ENCODE measurements at regions not wholly inside any gene's neighbourhood (a gene's known extent, or its start where the extent isn't known, plus 50 kb on each side); places are given as distances from the start of the nearest gene placed in this dataset.
"Not testable (repeated sequence)": the region's sequence is repeated elsewhere in the genome, so short reads cannot be mapped to it uniquely, and the experiment has no call there.

- no peaks in the 10 kb centered on the region for H3K36me3 ChIP-seq
- no peaks in the 10 kb centered on the region for H3K27me3 ChIP-seq
- H3K4me3 ChIP-seq: no peak overlapping the region
- no peaks in the 10 kb centered on the region for H3K9me3 ChIP-seq
- DNase-seq: no peak
- TF ChIP-seq POLR2A (IDR thresholded peaks at IDR 0.05): no peak
- no peak for TF ChIP-seq CTCF (IDR thresholded peaks at IDR 0.05)
- no peaks in the 10 kb centered on the region for H3K4me1 ChIP-seq
- H3K27ac ChIP-seq: no peak overlapping the region
Observed at GRCh38 chr1:68868606-68869005, 371.7 kb upstream of the DEPDC1 start.

GRCh38 chr1:68873144-68873543, 376.3 kb upstream of the DEPDC1 start:
- TF ChIP-seq CTCF (IDR thresholded peaks at IDR 0.05): no peak
- TF ChIP-seq POLR2A (IDR thresholded peaks at IDR 0.05): no peak
- DNase-seq: no peak
- no peak overlapping the region for H3K4me3 ChIP-seq
- no peak overlapping the region for H3K27ac ChIP-seq
- no peaks in the 10 kb centered on the region for H3K9me3 ChIP-seq
- no peaks in the 10 kb centered on the region for H3K4me1 ChIP-seq
- no peaks in the 10 kb centered on the region for H3K27me3 ChIP-seq
- H3K36me3 ChIP-seq: no peaks in the 10 kb centered on the region

GRCh38 chr1:68881330-68882194, 384.7 kb upstream of the DEPDC1 start:
- not testable (repeated sequence) for DNase-seq

GRCh38 chr1:68889471-68889870, 392.6 kb upstream of the DEPDC1 start:
- H3K27me3 ChIP-seq: no peaks in the 10 kb centered on the region
- no peaks in the 10 kb centered on the region for H3K9me3 ChIP-seq
- no peak overlapping the region for H3K27ac ChIP-seq
- TF ChIP-seq POLR2A (IDR thresholded peaks at IDR 0.05) (no peak), CTCF (IDR thresholded peaks at IDR 0.05) (no peak)
- H3K4me1 ChIP-seq: no peaks in the 10 kb centered on the region
- no peak overlapping the region for H3K4me3 ChIP-seq
- DNase-seq: no peak
- no peaks in the 10 kb centered on the region for H3K36me3 ChIP-seq

More at GRCh38 chr1:68881330-68882194, 384.7 kb upstream of the DEPDC1 start:
- not testable (repeated sequence) for H3K27me3 ChIP-seq, H3K9me3 ChIP-seq, H3K36me3 ChIP-seq, H3K4me1 ChIP-seq, H3K4me3 ChIP-seq, H3K27ac ChIP-seq

- no peak for DNase-seq
- TF ChIP-seq POLR2A (IDR thresholded peaks at IDR 0.05) (no peak), CTCF (IDR thresholded peaks at IDR 0.05) (no peak)
Observed at GRCh38 chr1:68890736-68891135, 393.9 kb upstream of the DEPDC1 start.

GRCh38 chr1:68904477-68904876, 407.6 kb upstream of the DEPDC1 start:
- Histone ChIP-seq H3K27ac (no peak overlapping the region), H3K9me3 (no peaks in the 10 kb centered on the region), H3K4me3 (no peak overlapping the region), H3K4me1 (no peaks in the 10 kb centered on the region), H3K27me3 (no peaks in the 10 kb centered on the region), H3K36me3 (no peaks in the 10 kb centered on the region)
- TF ChIP-seq CTCF (IDR thresholded peaks at IDR 0.05) (no peak), POLR2A (IDR thresholded peaks at IDR 0.05) (no peak)
- DNase-seq: no peak

More at GRCh38 chr1:68890736-68891135, 393.9 kb upstream of the DEPDC1 start:
- Histone ChIP-seq H3K9me3 (no peaks in the 10 kb centered on the region), H3K27me3 (no peaks in the 10 kb centered on the region), H3K36me3 (no peaks in the 10 kb centered on the region), H3K27ac (no peak overlapping the region), H3K4me1 (no peaks in the 10 kb centered on the region), H3K4me3 (no peak overlapping the region)
